ENCODE measurements at regions not wholly inside any gene's neighbourhood (a gene's known extent, or its start where the extent isn't known, plus 50 kb on each side); places are given as distances from the start of the nearest gene placed in this dataset.

DNA sequence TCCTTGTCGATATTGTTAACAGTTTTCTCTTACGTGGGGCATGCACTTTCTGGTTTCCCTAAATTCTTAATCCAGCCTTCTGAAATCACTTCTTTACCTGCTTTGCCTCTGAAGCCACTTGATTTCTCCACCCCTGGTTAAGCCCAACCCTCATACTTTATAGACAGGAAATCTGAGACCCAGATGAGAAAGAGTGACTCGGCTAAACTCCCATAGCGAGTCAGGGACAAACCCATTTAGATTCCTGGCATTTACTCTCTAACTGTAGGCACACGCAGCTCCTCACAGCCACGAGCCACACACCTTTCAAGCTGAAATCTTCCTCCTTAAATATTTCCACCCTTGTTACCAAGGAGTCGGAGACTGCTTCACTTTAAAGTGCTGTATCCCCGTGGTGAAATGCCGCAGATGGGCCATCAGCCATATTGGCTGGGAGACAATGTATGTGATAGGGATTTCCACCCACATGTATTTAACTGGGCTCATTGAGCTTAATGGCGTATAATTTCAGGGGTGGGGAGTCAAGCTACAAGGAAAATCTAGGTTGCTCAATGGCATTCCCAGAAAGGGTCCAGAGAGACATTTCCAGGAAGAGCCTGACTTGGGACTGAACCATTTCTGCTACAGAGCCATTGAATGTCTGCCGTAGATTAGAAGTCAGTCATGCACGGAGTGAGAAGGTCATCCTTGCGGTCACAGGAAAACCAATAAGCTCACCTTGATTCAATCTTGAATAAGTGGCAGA, 49.9 kb upstream of the GRK3 start:
- TF ChIP-seq, protein P1, sequence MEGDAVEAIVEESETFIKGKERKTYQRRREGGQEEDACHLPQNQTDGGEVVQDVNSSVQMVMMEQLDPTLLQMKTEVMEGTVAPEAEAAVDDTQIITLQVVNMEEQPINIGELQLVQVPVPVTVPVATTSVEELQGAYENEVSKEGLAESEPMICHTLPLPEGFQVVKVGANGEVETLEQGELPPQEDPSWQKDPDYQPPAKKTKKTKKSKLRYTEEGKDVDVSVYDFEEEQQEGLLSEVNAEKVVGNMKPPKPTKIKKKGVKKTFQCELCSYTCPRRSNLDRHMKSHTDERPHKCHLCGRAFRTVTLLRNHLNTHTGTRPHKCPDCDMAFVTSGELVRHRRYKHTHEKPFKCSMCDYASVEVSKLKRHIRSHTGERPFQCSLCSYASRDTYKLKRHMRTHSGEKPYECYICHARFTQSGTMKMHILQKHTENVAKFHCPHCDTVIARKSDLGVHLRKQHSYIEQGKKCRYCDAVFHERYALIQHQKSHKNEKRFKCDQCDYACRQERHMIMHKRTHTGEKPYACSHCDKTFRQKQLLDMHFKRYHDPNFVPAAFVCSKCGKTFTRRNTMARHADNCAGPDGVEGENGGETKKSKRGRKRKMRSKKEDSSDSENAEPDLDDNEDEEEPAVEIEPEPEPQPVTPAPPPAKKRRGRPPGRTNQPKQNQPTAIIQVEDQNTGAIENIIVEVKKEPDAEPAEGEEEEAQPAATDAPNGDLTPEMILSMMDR (IDR thresholded peaks at IDR 0.05): no peak
- TF ChIP-seq POLR2A (IDR thresholded peaks at IDR 0.05): no peak
